ENCODE measurements at regions not wholly inside any gene's neighbourhood (a gene's known extent, or its start where the extent isn't known, plus 50 kb on each side); places are given as distances from the start of the nearest gene placed in this dataset.

- no peaks in the 10 kb centered on the region for H3K79me2 ChIP-seq (ENCODE audit: control insufficient read depth, insufficient read depth, low read length)
- no peak overlapping the region for H3K56ac ChIP-seq (ENCODE audit: low read length)
- no peaks in the 10 kb centered on the region for H3K27me3 ChIP-seq (ENCODE audit: insufficient read depth, low read length, poor library complexity)
- no peaks in the 10 kb centered on the region for H3K79me1 ChIP-seq (ENCODE audit: low read length)
- H2BK15ac ChIP-seq (replicated peaks; ENCODE audit: low read depth) = no peak overlapping the region
- no peak overlapping the region for H3K18ac ChIP-seq (ENCODE audit: low read length)
- no peak overlapping the region for H4K8ac ChIP-seq (ENCODE audit: low read depth, low read length)
- no peak overlapping the region for H3K9ac ChIP-seq (ENCODE audit: low read length)
- WGBS (ENCODE audit: extremely low coverage, insufficient coverage, low lambda C conversion rate) = no CpG with 5 or more reads among the region's 1 CpG
- no peak overlapping the region for H3K4me3 ChIP-seq (ENCODE audit: low read length)
- no peaks in the 10 kb centered on the region for H3K36me3 ChIP-seq (ENCODE audit: control insufficient read depth, insufficient read depth, low read length)
- H2BK120ac ChIP-seq (ENCODE audit: low read depth, low read length) = no peak overlapping the region
- H3K23ac ChIP-seq (ENCODE audit: low read length) = no peak overlapping the region
- no peak overlapping the region for H2AK5ac ChIP-seq (ENCODE audit: low read length)
- H3K27ac ChIP-seq (ENCODE audit: low read depth, low read length) = no peak overlapping the region
- H3K4me1 ChIP-seq (ENCODE audit: control insufficient read depth, low read depth, low read length) = no peaks in the 10 kb centered on the region
- no peak overlapping the region for H3K4ac ChIP-seq (ENCODE audit: low read depth, low read length)
- no peak overlapping the region for H3K4me2 ChIP-seq (ENCODE audit: low read length)
- H2BK5ac ChIP-seq (ENCODE audit: low read length) = no peak overlapping the region
- DNase-seq = no peak
- no peak overlapping the region for H4K5ac ChIP-seq (ENCODE audit: low read length)
Measured at GRCh38 chr11:91220476-91221202, 997.8 kb upstream of the CHORDC1 start.

GRCh38 chr11:91219535-91219934 is 996.7 kb upstream of the CHORDC1 start:
- Histone ChIP-seq H3K27ac (ENCODE audit: low read depth, low read length) (no peak overlapping the region), H3K4me2 (ENCODE audit: low read length) (no peak overlapping the region), H3K79me2 (ENCODE audit: control insufficient read depth, insufficient read depth, low read length) (no peaks in the 10 kb centered on the region), H3K56ac (ENCODE audit: low read length) (no peak overlapping the region), H3K9ac (ENCODE audit: low read length) (no peak overlapping the region), H3K4me1 (ENCODE audit: control insufficient read depth, low read depth, low read length) (no peaks in the 10 kb centered on the region), H4K5ac (ENCODE audit: low read length) (no peak overlapping the region), H3K18ac (ENCODE audit: low read length) (no peak overlapping the region), H3K4me3 (ENCODE audit: low read length) (no peak overlapping the region), H2AK5ac (ENCODE audit: low read length) (no peak overlapping the region), H4K8ac (ENCODE audit: low read depth, low read length) (no peak overlapping the region), H3K4ac (ENCODE audit: low read depth, low read length) (no peak overlapping the region), H3K23ac (ENCODE audit: low read length) (no peak overlapping the region), H3K27me3 (ENCODE audit: insufficient read depth, low read length, poor library complexity) (no peaks in the 10 kb centered on the region), H2BK5ac (ENCODE audit: low read length) (no peak overlapping the region), H3K79me1 (ENCODE audit: low read length) (no peaks in the 10 kb centered on the region), H2BK120ac (ENCODE audit: low read depth, low read length) (no peak overlapping the region), H2BK15ac (replicated peaks; ENCODE audit: low read depth) (no peak overlapping the region), H3K36me3 (ENCODE audit: control insufficient read depth, insufficient read depth, low read length) (no peaks in the 10 kb centered on the region)
- no CpG with 5 or more reads among the region's 1 CpG for WGBS (ENCODE audit: extremely low coverage, insufficient coverage, low lambda C conversion rate)
- no peak for DNase-seq

- H3K56ac ChIP-seq (ENCODE audit: low read length) = no peak overlapping the region
Measured at GRCh38 chr11:91209751-91210150, 986.9 kb upstream of the CHORDC1 start.

GRCh38 chr11:91209306-91209705 is 986.5 kb upstream of the CHORDC1 start:
- no peak overlapping the region for H3K56ac ChIP-seq (ENCODE audit: low read length)
- no peak overlapping the region for H3K9ac ChIP-seq (ENCODE audit: low read length)
- no peaks in the 10 kb centered on the region for H3K79me1 ChIP-seq (ENCODE audit: low read length)
- no peaks in the 10 kb centered on the region for H3K79me2 ChIP-seq (ENCODE audit: control insufficient read depth, insufficient read depth, low read length)
- H2BK5ac ChIP-seq (ENCODE audit: low read length) = no peak overlapping the region
- H4K8ac ChIP-seq (ENCODE audit: low read depth, low read length) = no peak overlapping the region
- H2BK120ac ChIP-seq (ENCODE audit: low read depth, low read length) = no peak overlapping the region
- no peaks in the 10 kb centered on the region for H3K36me3 ChIP-seq (ENCODE audit: control insufficient read depth, insufficient read depth, low read length)
- H3K23ac ChIP-seq (ENCODE audit: low read length) = no peak overlapping the region
- H4K5ac ChIP-seq (ENCODE audit: low read length) = no peak overlapping the region
- no peaks in the 10 kb centered on the region for H3K27me3 ChIP-seq (ENCODE audit: insufficient read depth, low read length, poor library complexity)
- no peak overlapping the region for H2BK15ac ChIP-seq (replicated peaks; ENCODE audit: low read depth)
- no peak overlapping the region for H3K4ac ChIP-seq (ENCODE audit: low read depth, low read length)
- H3K4me3 ChIP-seq (ENCODE audit: low read length) = no peak overlapping the region
- no peak for DNase-seq
- H2AK5ac ChIP-seq (ENCODE audit: low read length) = no peak overlapping the region
- H3K4me1 ChIP-seq (ENCODE audit: control insufficient read depth, low read depth, low read length) = no peaks in the 10 kb centered on the region
- no peak overlapping the region for H3K4me2 ChIP-seq (ENCODE audit: low read length)
- no peak overlapping the region for H3K18ac ChIP-seq (ENCODE audit: low read length)
- H3K27ac ChIP-seq (ENCODE audit: low read depth, low read length) = no peak overlapping the region

More at GRCh38 chr11:91209751-91210150, 986.9 kb upstream of the CHORDC1 start:
- Histone ChIP-seq H3K23ac (ENCODE audit: low read length) (no peak overlapping the region), H2BK5ac (ENCODE audit: low read length) (no peak overlapping the region), H3K4ac (ENCODE audit: low read depth, low read length) (no peak overlapping the region), H3K79me2 (ENCODE audit: control insufficient read depth, insufficient read depth, low read length) (no peaks in the 10 kb centered on the region), H3K36me3 (ENCODE audit: control insufficient read depth, insufficient read depth, low read length) (no peaks in the 10 kb centered on the region), H3K27ac (ENCODE audit: low read depth, low read length) (no peak overlapping the region), H3K4me2 (ENCODE audit: low read length) (no peak overlapping the region), H2BK15ac (replicated peaks; ENCODE audit: low read depth) (no peak overlapping the region), H2BK120ac (ENCODE audit: low read depth, low read length) (no peak overlapping the region), H3K79me1 (ENCODE audit: low read length) (no peaks in the 10 kb centered on the region), H3K4me3 (ENCODE audit: low read length) (no peak overlapping the region), H2AK5ac (ENCODE audit: low read length) (no peak overlapping the region), H3K18ac (ENCODE audit: low read length) (no peak overlapping the region), H4K5ac (ENCODE audit: low read length) (no peak overlapping the region), H3K27me3 (ENCODE audit: insufficient read depth, low read length, poor library complexity) (no peaks in the 10 kb centered on the region), H4K8ac (ENCODE audit: low read depth, low read length) (no peak overlapping the region), H3K4me1 (ENCODE audit: control insufficient read depth, low read depth, low read length) (no peaks in the 10 kb centered on the region), H3K9ac (ENCODE audit: low read length) (no peak overlapping the region)
- no peak for DNase-seq

- Histone ChIP-seq H4K5ac (ENCODE audit: low read length) (no peak overlapping the region), H3K18ac (ENCODE audit: low read length) (no peak overlapping the region), H3K4me2 (ENCODE audit: low read length) (no peak overlapping the region), H3K27ac (ENCODE audit: low read depth, low read length) (no peak overlapping the region), H4K8ac (ENCODE audit: low read depth, low read length) (no peak overlapping the region), H2BK5ac (ENCODE audit: low read length) (no peak overlapping the region), H2AK5ac (ENCODE audit: low read length) (no peak overlapping the region), H3K79me2 (ENCODE audit: control insufficient read depth, insufficient read depth, low read length) (no peaks in the 10 kb centered on the region), H3K4me1 (ENCODE audit: control insufficient read depth, low read depth, low read length) (no peaks in the 10 kb centered on the region), H2BK120ac (ENCODE audit: low read depth, low read length) (no peak overlapping the region), H3K36me3 (ENCODE audit: control insufficient read depth, insufficient read depth, low read length) (no peaks in the 10 kb centered on the region), H2BK15ac (replicated peaks; ENCODE audit: low read depth) (no peak overlapping the region), H3K27me3 (ENCODE audit: insufficient read depth, low read length, poor library complexity) (no peaks in the 10 kb centered on the region), H3K4me3 (ENCODE audit: low read length) (no peak overlapping the region), H3K23ac (ENCODE audit: low read length) (no peak overlapping the region), H3K9ac (ENCODE audit: low read length) (no peak overlapping the region), H3K4ac (ENCODE audit: low read depth, low read length) (no peak overlapping the region), H3K56ac (ENCODE audit: low read length) (no peak overlapping the region), H3K79me1 (ENCODE audit: low read length) (no peaks in the 10 kb centered on the region)
- WGBS (ENCODE audit: extremely low coverage, insufficient coverage, low lambda C conversion rate) = no CpG with 5 or more reads among the region's 1 CpG
- peak; percentile 57 for DNase-seq
Measured at GRCh38 chr11:91199866-91200265, 977.0 kb upstream of the CHORDC1 start.

- Histone ChIP-seq H3K79me1 (ENCODE audit: low read length) (no peaks in the 10 kb centered on the region), H3K4me3 (ENCODE audit: low read length) (no peak overlapping the region), H4K5ac (ENCODE audit: low read length) (no peak overlapping the region), H3K4ac (ENCODE audit: low read depth, low read length) (no peak overlapping the region), H3K79me2 (ENCODE audit: control insufficient read depth, insufficient read depth, low read length) (no peaks in the 10 kb centered on the region), H2BK15ac (replicated peaks; ENCODE audit: low read depth) (no peak overlapping the region), H3K27me3 (ENCODE audit: insufficient read depth, low read length, poor library complexity) (no peaks in the 10 kb centered on the region), H2AK5ac (ENCODE audit: low read length) (no peak overlapping the region), H2BK120ac (ENCODE audit: low read depth, low read length) (no peak overlapping the region), H3K36me3 (ENCODE audit: control insufficient read depth, insufficient read depth, low read length) (no peaks in the 10 kb centered on the region), H3K4me2 (ENCODE audit: low read length) (no peak overlapping the region), H3K23ac (ENCODE audit: low read length) (no peak overlapping the region), H3K18ac (ENCODE audit: low read length) (no peak overlapping the region), H3K4me1 (ENCODE audit: control insufficient read depth, low read depth, low read length) (no peaks in the 10 kb centered on the region), H3K27ac (ENCODE audit: low read depth, low read length) (no peak overlapping the region), H2BK5ac (ENCODE audit: low read length) (no peak overlapping the region), H4K8ac (ENCODE audit: low read depth, low read length) (no peak overlapping the region), H3K56ac (ENCODE audit: low read length) (no peak overlapping the region), H3K9ac (ENCODE audit: low read length) (no peak overlapping the region)
- no peak for DNase-seq
- WGBS (ENCODE audit: extremely low coverage, insufficient coverage, low lambda C conversion rate) = no CpG with 5 or more reads among the region's 2 CpGs
Measured at GRCh38 chr11:91194546-91194945, 971.7 kb upstream of the CHORDC1 start.

All from mesendoderm (in vitro differentiated cells).